Prostate gland (tissue), 2 donors: ENCODE measurements at regions not wholly inside any gene's neighbourhood (a gene's known extent, or its start where the extent isn't known, plus 50 kb on each side); places are given as distances from the start of the nearest gene placed in this dataset.

Experiments used
- DNase-seq: peaks from one replicate; pipeline ENCODE4 v3.0.0-alpha.2; 2019; ENCODE audit warnings: low spot score
- H3K27ac ChIP-seq, 2 donors: fragments of 200-600 bp; sonication (generic); 2 replicates each; pipeline ENCODE4 v1.5.1; 2017 to 2019
- H3K27me3 ChIP-seq: fragments of 200-600 bp; sonication (generic); replicated peaks from 2 replicates; pipeline ENCODE4 v1.5.1; 2019; ENCODE audit not compliant: insufficient read depth
- H3K36me3 ChIP-seq, 2 donors: fragments of 200-600 bp; sonication (generic); 1 replicate in 1 of 2; 2 replicates in 1 of 2; pipeline versions ENCODE4 v1.5.1 to v1.8.1; 2017 to 2019
- H3K4me1 ChIP-seq: fragments of 200-600 bp; sonication (generic); replicated peaks from 2 replicates; pipeline ENCODE4 v1.5.1; 2019
- H3K4me3 ChIP-seq, 2 donors: fragments of 200-600 bp; sonication (generic); 2 replicates each; pipeline ENCODE4 v1.5.1; 2017 to 2019
- H3K9me3 ChIP-seq: fragments of 200-600 bp; sonication (generic); 2 replicates; pipeline ENCODE4 v1.5.1; 2017
- CTCF ChIP-seq, 4 experiments: fragments of 200-600 bp in 2 of 4; fragments of 450-650 bp in 2 of 4; sonication (generic) in 2 of 4; IDR thresholded peaks; 1 replicate in 3 of 4; 2 replicates in 1 of 4; pipeline ENCODE4 v1.5.1; 2016 to 2019; ENCODE audit warnings: antibody characterized with exemption in 4 of 4, mild to moderate bottlenecking in 2 of 4, moderate library complexity in 2 of 4
- POLR2A ChIP-seq: fragments of 450-650 bp; IDR thresholded peaks from one replicate; pipeline ENCODE4 v1.6.1; 2016; ENCODE audit warnings: antibody characterized with exemption, mild to moderate bottlenecking
- POLR2AphosphoS5 ChIP-seq: sonication (generic); formaldehyde crosslinking; IDR thresholded peaks from one replicate; pipeline ENCODE4 v1.6.1; 2017; ENCODE audit warnings: antibody characterized with exemption
- WGBS: methylation state at CpG from one replicate; pipeline ENCODE4 v1.1.5; 2018; 5-methylcytosine and 5-hydroxymethylcytosine counted together
- intact Hi-C: fragments of 100-400 bp; cut with DNase I; formaldehyde crosslinking; loops from one replicate; pipeline ENCODE4 v1.14.2; 2022

DNA sequence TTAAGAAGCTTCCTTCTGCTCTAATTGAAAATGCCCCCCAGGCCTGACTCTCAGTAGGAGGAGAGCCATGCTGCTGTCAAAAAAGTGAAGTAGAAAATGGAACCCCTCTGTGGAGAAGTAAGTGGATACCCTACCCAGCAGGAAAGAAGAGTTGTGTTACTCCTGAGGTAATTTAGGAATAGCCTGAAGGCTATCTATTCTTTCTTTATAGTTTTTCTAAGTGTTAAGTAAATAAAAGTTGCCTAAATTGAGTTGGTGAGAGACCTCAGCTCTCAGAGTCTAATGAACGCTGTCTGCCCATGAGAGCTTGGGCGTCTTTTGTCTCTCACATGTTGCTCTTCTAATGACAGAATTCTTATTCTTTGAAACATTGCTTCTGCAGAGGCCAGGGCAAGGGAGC is 116.2 kb downstream of the NSUN3 start:
- Histone ChIP-seq H3K4me3 (no peak overlapping the region), H3K9me3 (no peaks in the 10 kb centered on the region), H3K27me3 (no peaks in the 10 kb centered on the region), H3K27ac (no peak overlapping the region), H3K36me3 (no peaks in the 10 kb centered on the region), H3K4me1 (no peaks in the 10 kb centered on the region)
- 45% methylated on average over 2 of the region's 2 CpGs for WGBS
- intact Hi-C loops = no loop called here
- TF ChIP-seq POLR2A = no peak
- no peak for TF ChIP-seq POLR2AphosphoS5
- TF ChIP-seq CTCF (IDR thresholded peaks at IDR 0.05) = no peak
- DNase-seq = no peak

GRCh38 chr3:94183551-94183950 is 120.7 kb downstream of the NSUN3 start:
- 75% methylated on average over 6 of the region's 6 CpGs for WGBS

GRCh38 chr3:94184781-94185180 is 121.9 kb downstream of the NSUN3 start:
- intact Hi-C loops = no loop called here
- no peaks in the 10 kb centered on the region for H3K9me3 ChIP-seq
- TF ChIP-seq POLR2AphosphoS5 (no peak), CTCF (IDR thresholded peaks at IDR 0.05) (no peak), POLR2A (no peak)
- no peaks in the 10 kb centered on the region for H3K36me3 ChIP-seq
- no peak overlapping the region for H3K4me3 ChIP-seq
- no peak overlapping the region for H3K27ac ChIP-seq
- no peak for DNase-seq
- H3K27me3 ChIP-seq = no peaks in the 10 kb centered on the region
- 46% methylated on average over 1 of the region's 1 CpG for WGBS
- H3K4me1 ChIP-seq = no peaks in the 10 kb centered on the region

More at GRCh38 chr3:94183551-94183950, 120.7 kb downstream of the NSUN3 start:
- no peaks in the 10 kb centered on the region for H3K27me3 ChIP-seq
- intact Hi-C loops = no loop called here
- H3K9me3 ChIP-seq = no peaks in the 10 kb centered on the region
- no peak overlapping the region for H3K27ac ChIP-seq
- TF ChIP-seq POLR2A (no peak), CTCF (IDR thresholded peaks at IDR 0.05) (no peak), POLR2AphosphoS5 (no peak)
- H3K36me3 ChIP-seq = no peaks in the 10 kb centered on the region
- no peak overlapping the region for H3K4me3 ChIP-seq
- no peaks in the 10 kb centered on the region for H3K4me1 ChIP-seq
- no peak for DNase-seq

- Histone ChIP-seq H3K27ac (no peak overlapping the region), H3K4me1 (no peaks in the 10 kb centered on the region), H3K4me3 (no peak overlapping the region), H3K9me3 (no peaks in the 10 kb centered on the region), H3K27me3 (no peaks in the 10 kb centered on the region), H3K36me3 (no peaks in the 10 kb centered on the region)
- DNase-seq = no peak
- TF ChIP-seq POLR2A (no peak), POLR2AphosphoS5 (no peak), CTCF (IDR thresholded peaks at IDR 0.05) (no peak)
- 83% methylated on average over 2 of the region's 2 CpGs for WGBS
- intact Hi-C loops = no loop called here
Observed at GRCh38 chr3:94185753-94186152, 122.9 kb downstream of the NSUN3 start.

- Histone ChIP-seq H3K4me1 (no peaks in the 10 kb centered on the region), H3K9me3 (no peaks in the 10 kb centered on the region), H3K4me3 (no peak overlapping the region), H3K36me3 (no peaks in the 10 kb centered on the region), H3K27me3 (no peaks in the 10 kb centered on the region), H3K27ac (no peak overlapping the region)
- TF ChIP-seq CTCF (IDR thresholded peaks at IDR 0.05) (no peak), POLR2AphosphoS5 (no peak), POLR2A (no peak)
- 88% methylated on average over 2 of the region's 2 CpGs for WGBS
- intact Hi-C loops = no loop called here
- no peak for DNase-seq
Observed at GRCh38 chr3:94187697-94188096, 124.8 kb downstream of the NSUN3 start.
